ENCODE measurements at regions not wholly inside any gene's neighbourhood (a gene's known extent, or its start where the extent isn't known, plus 50 kb on each side); places are given as distances from the start of the nearest gene placed in this dataset.

- ATAC-seq (ENCODE audit: poor library complexity) (no peak), DNase-seq (no peak)
- intact Hi-C loops (cut with DNase I), result no loop called here
These were observed 67.9 kb upstream of the CFAP46 start for GRCh38 chr10:133010095-133010842.

- peak; percentile 92 for ATAC-seq (ENCODE audit: poor library complexity)
- peak; percentile 88 for DNase-seq
- intact Hi-C loops (cut with DNase I), result no loop called here
These were observed 67.0 kb upstream of the CFAP46 start for GRCh38 chr10:133009218-133009950.

GRCh38 chr10:133008736-133009135 is 66.4 kb upstream of the CFAP46 start:
- no peak for ATAC-seq (ENCODE audit: poor library complexity)
- intact Hi-C loops (cut with DNase I), result no loop called here
- no peak for DNase-seq

- DNase-seq, result no peak
- no peak for ATAC-seq (ENCODE audit: poor library complexity)
- intact Hi-C loops (cut with DNase I), result no loop called here
These were observed 65.8 kb upstream of the CFAP46 start for GRCh38 chr10:133008196-133008595.

GRCh38 chr10:133007360-133007858 is 65.0 kb upstream of the CFAP46 start:
- intact Hi-C loops (cut with DNase I), result no loop called here
- DNase-seq (no peak), ATAC-seq (ENCODE audit: poor library complexity) (no peak)

- intact Hi-C loops (cut with DNase I), result no loop called here
- ATAC-seq (ENCODE audit: poor library complexity) (no peak), DNase-seq (no peak)
These were observed 64.4 kb upstream of the CFAP46 start for GRCh38 chr10:133006806-133007205.

GRCh38 chr10:133006202-133006601 is 63.8 kb upstream of the CFAP46 start:
- intact Hi-C loops (cut with DNase I), result no loop called here
- DNase-seq, result no peak
- no peak for ATAC-seq (ENCODE audit: poor library complexity)

GRCh38 chr10:133004478-133004877 is 62.1 kb upstream of the CFAP46 start:
- intact Hi-C loops (cut with DNase I), result no loop called here
- no peak for ATAC-seq (ENCODE audit: poor library complexity)
- DNase-seq, result no peak

- ATAC-seq (ENCODE audit: poor library complexity), result no peak
- no peak for DNase-seq
- intact Hi-C loops (cut with DNase I), result no loop called here
These were observed 60.8 kb upstream of the CFAP46 start for GRCh38 chr10:133003188-133003587.

GRCh38 chr10:133002685-133003084 is 60.3 kb upstream of the CFAP46 start:
- ATAC-seq (ENCODE audit: poor library complexity) (no peak), DNase-seq (no peak)
- intact Hi-C loops (cut with DNase I), result no loop called here

GRCh38 chr10:133001114-133001513 is 58.7 kb upstream of the CFAP46 start:
- ATAC-seq (ENCODE audit: poor library complexity), result no peak
- no peak for DNase-seq
- intact Hi-C loops (cut with DNase I), result no loop called here

- ATAC-seq (ENCODE audit: poor library complexity) (no peak), DNase-seq (no peak)
- intact Hi-C loops (cut with DNase I), result no loop called here
These were observed 58.3 kb upstream of the CFAP46 start for GRCh38 chr10:133000648-133001047.

- DNase-seq (peak; percentile 20), ATAC-seq (ENCODE audit: poor library complexity) (no peak)
- intact Hi-C loops (cut with DNase I), result no loop called here
These were observed 55.3 kb upstream of the CFAP46 start for GRCh38 chr10:132997517-132998265.

- ATAC-seq (ENCODE audit: poor library complexity), result no peak
- peak; percentile 15 for DNase-seq
- intact Hi-C loops (cut with DNase I), result no loop called here
These were observed 54.4 kb upstream of the CFAP46 start for GRCh38 chr10:132996603-132997343.

- intact Hi-C loops (cut with DNase I), result no loop called here
- ATAC-seq (ENCODE audit: poor library complexity), result no peak
These were observed 53.7 kb upstream of the CFAP46 start for GRCh38 chr10:132995909-132996602.

GRCh38 chr10:132994811-132995210 is 52.4 kb upstream of the CFAP46 start:
- ATAC-seq (ENCODE audit: poor library complexity), result no peak
- intact Hi-C loops (cut with DNase I), result no loop called here
- DNase-seq, result peak; percentile 17

More at GRCh38 chr10:132995909-132996602, 53.7 kb upstream of the CFAP46 start:
- DNase-seq, result peak; percentile 37

GRCh38 chr10:132994185-132994796 is 51.9 kb upstream of the CFAP46 start:
- peak; percentile 44 for DNase-seq
- no peak for ATAC-seq (ENCODE audit: poor library complexity)
- intact Hi-C loops (cut with DNase I), result no loop called here

All from Right ventricle myocardium superior (tissue), 1 donor.